ENCODE measurements at regions not wholly inside any gene's neighbourhood (a gene's known extent, or its start where the extent isn't known, plus 50 kb on each side); places are given as distances from the start of the nearest gene placed in this dataset.

DNA sequence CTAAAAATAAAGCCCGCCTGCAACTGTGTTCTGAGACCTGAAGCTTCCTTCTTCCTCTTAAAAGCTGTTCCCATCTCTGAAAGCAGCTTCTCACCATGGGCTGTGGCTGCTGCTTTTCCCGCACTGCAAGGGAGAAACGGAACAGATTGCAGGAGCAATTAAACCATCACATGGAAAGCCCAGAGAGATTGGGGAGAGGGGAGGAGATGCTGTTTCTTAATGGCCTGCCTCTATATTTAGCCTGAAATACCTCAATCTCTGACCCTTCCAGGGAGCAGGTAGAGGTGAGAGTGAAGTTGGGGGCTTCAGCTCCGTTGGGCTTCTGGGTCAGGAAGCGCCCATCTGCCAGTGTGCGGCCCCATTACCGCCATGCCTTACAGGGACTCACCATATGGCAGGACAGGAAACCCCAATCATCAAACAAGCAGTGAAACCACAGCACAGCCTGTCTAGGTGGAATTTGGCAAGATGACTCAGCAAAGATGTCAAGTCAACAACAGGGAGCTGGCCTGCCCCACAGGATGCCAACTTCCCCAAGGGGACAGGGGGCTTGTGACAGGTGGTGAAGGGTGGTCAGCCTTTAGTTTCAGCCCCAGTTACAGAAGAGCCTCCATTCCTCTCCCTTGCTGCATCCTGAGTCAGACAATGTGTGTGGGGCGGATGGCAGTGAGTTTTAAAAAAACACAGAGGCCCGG is 286.6 kb upstream of the CCL2 start:
- no peak for DNase-seq (ENCODE audit: low read depth, low spot score)

DNA sequence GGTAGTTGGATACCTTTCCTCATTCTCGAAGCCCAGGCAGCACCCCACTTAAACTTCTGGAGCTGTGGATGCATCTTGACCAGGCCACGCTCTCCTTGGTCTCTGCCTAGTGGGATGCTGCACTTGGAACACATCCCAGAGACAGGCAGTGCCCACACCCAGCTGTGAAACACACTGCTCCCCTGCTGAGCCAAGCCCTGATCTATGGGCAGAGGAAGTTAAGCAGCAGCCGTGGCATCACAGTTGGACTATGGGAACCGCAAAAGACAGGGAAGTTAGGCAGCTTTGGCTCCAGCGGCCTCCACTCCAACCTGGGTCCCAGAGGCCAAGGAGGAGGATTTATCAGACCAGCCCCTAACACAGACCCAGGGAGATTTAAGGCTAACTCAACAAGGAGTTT is 284.8 kb upstream of the CCL2 start:
- no peak for DNase-seq (ENCODE audit: low read depth, low spot score)

DNA sequence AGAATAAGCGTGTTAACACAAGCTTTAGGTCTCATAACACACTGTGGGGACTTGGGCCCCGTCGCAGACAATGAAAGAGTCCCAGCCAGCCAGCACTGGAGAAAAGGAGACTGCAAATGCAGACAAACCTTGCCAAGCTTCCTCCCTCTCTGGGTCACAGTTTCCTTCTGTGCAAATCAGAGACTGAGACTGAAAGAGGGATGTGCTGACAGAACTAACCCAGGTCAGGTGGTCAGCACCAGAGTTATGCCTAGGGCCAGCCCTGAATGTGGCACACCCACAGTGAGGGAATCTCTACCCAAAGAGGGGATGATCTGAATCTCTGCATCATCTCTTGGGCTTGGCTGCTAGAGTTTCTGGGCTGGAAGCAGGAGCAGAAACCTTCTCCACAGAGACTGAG is 282.3 kb upstream of the CCL2 start:
- no peak for DNase-seq (ENCODE audit: low read depth, low spot score)

DNA sequence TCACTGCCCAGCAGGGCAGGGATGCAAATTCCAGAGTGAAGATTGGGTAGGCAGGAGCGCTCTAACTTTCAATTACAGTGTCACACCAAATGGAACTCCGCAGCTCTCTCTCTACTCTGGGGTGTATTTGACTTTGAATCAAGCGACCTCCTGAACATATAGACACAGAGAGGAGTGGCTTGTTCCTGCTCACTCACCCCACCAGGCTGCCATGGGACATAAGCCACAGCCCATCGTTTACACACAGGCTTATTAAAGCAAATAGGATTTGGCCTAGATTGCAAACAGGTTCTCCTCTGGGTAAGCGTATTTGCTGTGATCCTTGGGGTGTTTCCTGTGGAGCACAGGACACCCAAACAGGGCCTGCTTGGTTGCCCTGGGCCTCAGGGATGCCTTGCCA is 281.6 kb upstream of the CCL2 start:
- no peak for DNase-seq (ENCODE audit: low read depth, low spot score)

DNA sequence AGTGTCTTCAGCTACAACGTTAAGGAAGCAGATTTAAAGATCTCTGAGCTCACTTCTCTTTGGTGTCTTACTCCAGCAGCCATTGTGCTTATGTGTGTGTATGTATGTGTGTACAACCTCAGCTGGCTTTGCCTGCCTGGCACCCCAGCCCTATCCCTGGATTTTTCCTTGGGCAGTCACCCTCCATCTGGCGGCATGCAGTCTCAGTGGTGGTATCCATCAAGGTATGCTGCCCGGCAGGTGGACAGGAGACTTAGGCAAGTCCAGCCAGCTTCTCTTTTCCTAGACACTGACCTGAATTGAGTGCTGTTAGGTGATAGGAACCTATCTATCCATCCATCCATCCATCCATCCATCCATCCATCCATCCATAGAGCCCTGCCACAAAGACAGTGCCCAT is 280.8 kb upstream of the CCL2 start:
- no peak for DNase-seq (ENCODE audit: low read depth, low spot score)

DNA sequence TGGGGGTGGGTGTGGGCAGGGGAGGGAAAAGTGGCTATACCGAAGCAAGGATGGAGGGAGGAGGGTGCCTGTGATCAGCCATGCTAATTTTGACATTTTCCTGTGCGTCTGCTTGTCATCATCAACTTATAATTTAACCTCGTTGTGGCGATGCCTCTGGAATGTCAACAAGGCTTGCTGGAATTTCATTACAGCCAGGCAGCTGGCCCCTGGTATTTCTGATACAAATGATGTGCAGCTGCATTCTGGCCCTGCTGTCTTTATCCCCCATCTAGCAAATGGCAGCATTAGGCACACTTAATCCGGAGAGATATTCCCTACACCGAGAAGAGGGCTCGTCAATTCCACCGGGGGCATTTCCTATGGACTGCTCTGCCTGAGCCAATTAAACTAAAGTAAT is 278.3 kb upstream of the CCL2 start:
- DNase-seq (ENCODE audit: low read depth, low spot score) = no peak

DNA sequence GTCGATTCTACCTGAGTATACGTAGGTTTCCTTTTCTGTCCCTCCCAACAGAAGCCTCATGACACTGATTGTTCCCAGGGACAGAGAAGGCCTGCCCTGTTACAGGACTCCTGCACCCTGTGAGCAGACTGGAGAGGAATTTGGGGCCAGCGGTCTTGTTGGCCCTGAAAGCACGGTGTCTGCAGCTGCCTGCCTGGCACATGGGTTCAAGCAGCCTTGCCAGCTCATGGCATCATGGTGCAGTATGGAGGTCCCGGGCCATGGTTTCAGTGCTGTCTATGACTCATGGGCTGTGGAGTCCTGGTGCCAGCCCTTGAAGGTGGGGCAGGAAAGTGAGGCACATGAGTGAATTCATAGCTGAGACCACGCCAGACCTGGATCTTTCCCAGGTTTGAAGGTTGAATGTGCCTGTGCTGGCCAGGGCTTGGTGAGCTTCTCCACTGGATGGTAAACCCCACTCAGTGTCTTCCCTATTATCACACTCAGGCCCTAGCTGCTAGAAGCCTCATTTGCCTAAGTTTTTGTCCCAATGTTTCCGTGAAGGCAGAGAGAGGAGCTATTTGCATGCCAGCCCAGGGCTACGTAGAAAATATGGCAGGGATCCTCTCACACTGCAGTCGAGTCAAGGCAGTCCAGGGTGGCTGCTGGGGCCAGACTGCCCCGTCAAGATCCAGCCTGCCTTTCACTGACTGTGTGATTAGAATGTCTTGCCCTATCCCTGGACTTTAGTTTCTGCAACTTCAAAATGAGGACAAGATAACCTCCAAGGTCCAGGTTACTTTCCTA is 277.2 kb upstream of the CCL2 start:
- DNase-seq (ENCODE audit: low read depth, low spot score) = no peak

DNA sequence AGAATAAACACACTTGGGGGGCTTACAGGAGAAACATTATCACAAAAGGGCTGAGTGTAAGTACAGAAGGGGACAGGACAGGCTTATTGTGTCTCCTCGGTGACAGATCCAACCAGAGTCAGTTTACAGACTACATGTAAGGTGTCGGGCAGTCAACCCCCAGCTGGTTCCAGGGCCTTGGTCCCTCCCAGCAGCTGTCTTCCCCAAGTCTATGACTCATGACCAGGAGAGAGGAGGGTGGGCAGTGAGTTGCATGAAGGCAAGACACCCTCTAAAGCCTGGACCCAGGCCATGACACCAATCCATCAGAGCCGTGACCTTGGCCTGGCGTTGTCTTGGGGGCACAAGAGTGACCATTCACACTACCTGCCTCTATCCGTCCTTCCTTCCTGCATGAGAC is 276.2 kb upstream of the CCL2 start:
- DNase-seq (ENCODE audit: low read depth, low spot score) = no peak

DNA sequence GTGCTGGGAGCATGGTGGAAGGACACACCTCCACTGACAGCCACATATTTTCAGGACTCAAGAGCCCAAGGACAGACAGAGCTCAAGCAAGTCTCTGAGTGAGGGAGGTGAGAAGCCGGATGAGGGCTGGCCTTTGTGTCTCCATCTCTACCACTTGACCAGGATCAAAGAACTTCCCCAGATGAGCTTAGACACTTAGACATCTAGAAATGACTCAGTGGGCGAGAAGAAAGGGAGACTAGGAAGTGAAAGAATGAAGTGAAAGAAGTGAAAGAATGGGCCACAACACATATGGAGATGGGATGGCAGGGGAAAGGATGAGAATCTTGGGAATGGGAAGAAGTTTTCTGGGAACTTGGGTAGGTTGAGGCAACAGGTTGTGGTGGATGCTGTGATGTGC is 274.9 kb upstream of the CCL2 start:
- no peak for DNase-seq (ENCODE audit: low read depth, low spot score)

DNA sequence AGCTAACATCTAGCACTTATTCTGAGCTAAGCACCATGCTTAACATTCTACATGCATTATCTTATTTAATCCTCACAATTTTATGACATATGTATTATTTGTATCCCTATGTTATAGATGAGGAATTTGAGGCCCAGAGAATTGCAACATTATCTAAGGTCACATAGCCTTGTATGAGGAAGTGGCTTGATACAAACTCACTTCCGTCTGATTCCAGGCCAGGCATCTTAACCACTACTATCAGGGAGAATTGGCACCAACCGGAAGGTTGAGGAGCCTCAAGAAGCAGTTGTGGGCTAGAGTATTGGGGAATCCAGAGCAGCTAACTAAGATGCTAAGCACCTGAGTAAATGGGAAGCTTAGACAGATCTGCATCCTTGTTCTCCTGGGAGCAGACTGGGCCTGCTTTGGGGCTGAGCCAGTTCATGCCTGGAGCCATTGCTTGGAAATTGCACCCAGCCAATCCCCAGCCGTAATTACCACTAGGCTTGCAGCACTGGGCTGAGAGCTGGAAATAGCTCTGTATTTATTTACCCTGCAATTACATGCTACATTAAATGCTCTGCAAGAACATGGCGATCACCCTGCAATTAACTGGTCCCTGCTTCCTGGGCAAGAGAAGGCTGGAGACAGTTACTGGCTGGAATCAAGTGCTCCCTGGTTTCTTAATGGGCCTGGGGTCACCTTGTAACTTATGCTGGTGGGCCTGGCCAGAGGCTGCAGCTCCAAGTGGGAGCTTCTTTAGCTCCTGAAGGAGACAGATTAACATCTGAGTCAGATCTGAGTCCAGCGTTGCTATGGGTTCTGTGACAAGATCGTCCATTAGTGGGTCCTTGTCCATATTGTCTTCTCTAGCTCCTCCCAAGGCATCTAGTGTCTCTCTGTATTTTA is 273.1 kb upstream of the CCL2 start:
- DNase-seq (ENCODE audit: low read depth, low spot score) = no peak

DNA sequence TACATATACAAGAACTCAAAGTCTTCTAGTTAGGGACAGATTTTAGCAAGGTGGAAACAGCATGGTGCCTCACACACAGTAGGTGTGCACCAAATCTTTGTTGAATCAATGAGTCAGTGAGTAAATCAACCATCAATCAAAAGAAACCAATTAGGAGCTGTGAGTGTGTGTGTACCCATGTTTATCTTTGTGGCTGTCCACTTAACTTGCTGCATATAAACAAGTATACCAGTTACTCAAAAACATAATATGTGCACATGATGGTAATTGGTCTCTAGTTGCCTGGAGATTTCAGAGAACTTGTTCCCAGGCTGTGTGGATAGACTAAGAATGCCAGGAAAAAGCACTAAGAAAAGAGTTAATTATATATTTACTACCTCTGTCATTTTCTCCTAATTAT is 272.2 kb upstream of the CCL2 start:
- no peak for DNase-seq (ENCODE audit: low read depth, low spot score)

DNA sequence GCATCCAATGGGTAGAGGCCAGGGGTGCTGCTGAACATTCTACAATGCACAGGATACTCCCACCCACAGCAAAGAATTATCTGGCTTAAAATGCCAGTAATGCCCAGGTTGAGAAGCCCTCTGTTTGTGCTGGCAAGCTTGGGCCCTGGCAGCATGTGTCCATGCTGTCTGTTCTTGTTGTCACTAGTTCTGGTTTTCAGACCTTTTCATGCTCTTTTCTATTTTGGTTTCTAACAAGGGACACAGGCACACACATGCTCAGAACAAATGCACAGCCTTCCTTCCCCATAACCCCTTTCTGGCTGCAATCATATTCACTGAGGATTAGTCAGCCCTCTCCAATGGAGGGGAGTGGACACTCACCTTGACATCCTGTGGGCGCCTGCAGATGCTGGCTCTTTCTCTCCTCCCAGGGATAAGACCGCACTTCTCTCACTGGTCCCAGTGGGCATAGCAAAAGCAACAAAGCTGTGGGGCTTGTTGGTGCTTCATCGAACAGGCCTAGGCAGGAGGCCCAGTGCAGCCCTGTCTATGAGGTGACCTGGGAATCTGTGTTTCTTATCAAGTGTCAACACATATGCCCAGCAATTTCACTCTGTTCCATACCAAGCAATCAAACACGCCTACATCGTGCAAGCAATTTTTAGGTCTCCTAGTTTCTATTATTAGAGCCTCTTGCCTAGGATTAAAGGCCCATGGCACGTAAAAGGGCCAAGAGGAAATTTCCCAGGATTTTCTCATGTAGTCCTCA is 271.1 kb upstream of the CCL2 start:
- no peak for DNase-seq (ENCODE audit: low read depth, low spot score)

DNA sequence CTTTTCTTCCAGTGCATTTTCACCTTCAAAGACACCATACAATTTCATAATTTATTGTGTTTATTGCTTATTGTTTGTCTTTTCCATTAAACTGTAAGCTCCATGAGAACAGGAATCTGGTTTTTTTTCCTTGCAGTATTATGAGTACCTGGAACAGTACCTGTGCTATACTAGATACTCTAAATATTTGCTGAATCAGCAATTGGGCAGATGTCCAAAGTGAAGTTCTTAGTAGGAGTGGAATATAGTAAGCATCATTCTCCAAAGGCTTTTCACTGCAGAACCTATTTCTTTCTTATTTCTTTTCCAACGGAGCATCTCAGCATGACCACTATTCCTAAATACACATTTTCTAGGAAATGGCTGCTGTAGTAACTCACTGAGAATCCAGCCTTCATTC is 269.0 kb upstream of the CCL2 start:
- DNase-seq (ENCODE audit: low read depth, low spot score) = no peak

DNA sequence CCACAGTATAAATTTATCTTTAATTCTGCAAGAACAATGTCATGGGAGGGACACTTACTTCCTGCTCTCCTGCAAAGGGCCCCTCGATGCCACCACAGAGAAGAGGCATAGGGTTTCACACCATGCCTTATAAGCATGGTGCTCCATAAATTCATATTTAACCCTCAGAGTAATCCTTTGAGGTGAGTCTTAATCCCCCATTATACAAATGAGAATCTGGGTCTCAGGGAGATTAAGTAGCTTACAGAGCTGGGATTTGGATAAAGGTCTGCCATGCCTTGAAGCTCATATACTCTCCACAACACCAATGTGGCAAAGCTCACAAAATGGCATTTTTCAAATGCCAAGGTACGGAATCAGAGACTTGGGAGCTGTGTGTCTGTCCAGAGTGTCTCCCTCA is 268.5 kb upstream of the CCL2 start:
- no peak for DNase-seq (ENCODE audit: low read depth, low spot score)

DNA sequence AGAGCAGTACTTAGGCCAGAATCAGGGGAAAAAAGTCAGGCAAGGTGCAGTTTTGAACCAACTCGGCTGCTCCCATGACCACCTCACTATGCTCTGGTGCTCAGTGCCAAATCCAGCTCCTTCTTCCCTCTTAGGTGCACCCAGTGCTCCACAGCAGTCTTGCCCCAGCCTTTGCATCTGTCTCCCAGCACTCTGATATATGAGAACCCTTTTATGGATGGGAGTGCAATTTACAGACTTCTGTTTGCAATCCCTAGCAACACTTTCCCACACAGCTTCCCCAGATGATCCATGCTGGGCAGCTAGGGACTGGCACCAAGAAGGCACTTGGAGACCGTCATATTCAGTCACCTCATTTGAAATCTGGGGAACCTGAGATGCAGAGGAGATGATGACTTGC is 267.9 kb upstream of the CCL2 start:
- no peak for DNase-seq (ENCODE audit: low read depth, low spot score)

DNA sequence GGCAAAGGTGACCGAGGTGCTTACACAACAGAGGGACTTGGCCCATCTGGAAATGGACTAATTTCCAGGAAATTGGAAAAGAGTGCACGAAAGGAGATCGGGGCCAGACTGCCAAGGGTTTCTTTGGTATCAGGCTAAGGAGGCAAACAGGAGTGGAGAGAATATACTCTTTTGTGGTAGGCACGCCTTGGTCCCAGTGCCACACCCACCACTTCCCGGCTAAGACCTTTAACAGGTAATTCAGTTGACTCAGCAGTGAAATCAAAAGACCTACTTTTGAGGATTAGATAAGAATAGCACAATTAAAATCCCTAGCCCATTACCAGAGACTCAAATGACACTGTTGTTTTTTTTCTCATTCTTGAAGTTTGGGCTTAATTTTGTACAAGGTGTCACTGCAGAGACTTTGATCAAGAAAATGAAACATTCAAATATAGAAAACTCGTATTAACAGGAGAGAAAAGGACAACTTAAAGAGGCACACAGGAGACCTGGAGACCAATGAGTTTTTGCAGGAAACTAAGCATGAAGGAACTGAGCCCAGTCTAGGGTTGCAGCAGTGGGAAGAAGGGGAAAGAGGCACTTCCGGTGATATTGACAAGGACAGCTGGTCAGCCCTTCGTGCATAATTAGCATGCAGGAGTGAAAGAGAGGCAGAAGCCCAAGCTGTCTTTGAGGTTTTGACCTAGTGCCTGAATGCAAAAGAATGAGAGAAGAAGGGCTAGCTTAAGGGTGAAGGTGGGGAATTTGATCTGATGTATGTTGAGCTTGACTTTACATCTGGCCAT is 265.5 kb upstream of the CCL2 start:
- no peak for DNase-seq (ENCODE audit: low read depth, low spot score)

DNA sequence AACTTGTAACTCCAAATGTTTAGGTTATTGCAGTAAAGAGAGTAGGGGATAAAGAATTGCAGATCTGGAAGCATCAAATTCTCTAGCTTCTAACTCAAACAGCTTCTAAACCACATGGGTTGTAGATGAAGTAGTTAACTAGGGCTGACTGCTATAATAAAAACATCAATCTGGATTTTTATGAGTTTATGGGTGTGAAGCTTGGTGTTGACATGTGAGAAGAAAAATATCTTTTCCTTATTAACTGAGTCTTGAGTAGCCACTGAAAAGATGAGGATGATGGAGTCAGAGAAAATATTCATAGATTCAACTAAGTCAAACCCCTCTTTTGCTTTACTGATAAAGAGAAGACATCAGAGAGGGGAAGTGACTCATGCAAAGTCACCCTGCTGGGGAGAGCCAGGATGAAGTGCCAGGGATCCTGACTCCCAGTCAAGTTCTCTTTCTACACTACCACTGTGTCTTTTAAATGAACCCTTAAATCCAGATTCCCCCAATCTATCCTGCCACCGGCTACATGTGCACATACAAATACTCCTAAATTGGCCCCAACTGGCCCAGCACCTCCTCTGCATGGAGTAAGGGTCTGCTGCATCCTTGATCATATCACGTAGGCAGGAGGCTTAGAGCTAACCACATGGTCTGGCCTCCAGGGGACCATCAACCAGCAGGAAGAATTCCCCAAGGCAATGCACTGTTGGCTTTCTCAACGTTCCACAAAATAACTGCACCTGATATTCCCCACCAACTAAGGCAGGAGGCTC is 264.0 kb upstream of the CCL2 start:
- no peak for DNase-seq (ENCODE audit: low read depth, low spot score)

DNA sequence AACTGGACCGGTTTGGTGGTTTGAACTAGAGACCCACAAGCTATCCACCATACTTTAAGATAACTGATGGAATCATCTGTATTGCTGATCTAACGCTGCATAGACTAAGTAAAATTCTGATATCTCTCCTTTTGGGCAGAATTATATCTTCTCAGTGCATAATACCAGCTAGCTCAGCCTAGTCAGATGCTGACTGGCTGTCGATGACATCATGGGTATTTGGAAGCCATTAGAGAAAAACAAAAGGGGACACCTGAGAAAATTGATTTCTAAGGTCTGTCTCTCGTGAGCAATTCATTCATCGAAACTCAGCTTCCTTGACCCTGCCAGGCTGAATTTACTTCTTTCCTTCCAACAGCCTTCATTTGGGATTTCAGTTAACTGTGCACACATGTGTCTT is 263.0 kb upstream of the CCL2 start:
- no peak for DNase-seq (ENCODE audit: low read depth, low spot score)

DNA sequence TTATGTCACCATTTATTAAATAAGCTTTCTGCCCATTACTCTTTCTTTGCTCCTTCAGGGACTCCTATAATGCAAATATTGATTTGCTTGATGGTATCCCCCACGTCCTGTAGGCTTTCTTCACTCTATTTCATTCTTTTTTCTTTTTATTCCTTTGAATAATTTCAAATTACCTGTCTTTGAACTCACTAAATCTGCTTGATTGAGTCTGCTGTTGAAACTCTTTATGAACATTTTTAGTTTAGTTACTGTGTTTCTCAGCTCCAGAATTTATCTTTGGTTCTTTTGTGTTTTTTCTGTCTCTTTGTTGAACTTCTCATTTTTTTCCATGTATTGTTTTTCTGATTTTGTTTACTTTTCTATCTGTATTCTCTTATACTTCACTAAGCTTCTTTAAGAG is 254.4 kb upstream of the CCL2 start:
- DNase-seq (ENCODE audit: low read depth, low spot score) = no peak

DNA sequence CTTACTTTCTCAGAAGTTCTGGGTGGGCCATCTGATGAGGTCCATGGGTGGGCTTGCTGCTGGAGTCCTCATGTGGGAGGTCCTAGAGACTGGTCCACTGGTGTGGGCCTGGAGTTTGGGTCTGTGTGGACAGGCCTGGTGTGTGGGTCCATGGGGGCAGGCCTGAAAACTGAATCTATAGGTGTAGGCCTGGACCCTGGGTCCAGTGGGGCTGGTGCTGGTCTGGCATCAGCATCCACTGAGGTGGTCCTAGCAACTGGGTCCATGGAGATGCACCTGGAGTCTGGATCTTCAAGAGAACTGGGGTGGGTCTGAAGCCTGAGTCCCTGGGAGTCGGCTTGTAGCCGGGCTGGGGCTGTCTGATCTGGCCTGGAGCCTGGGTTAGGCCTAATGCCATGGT is 253.8 kb upstream of the CCL2 start:
- DNase-seq (ENCODE audit: low read depth, low spot score) = no peak

Data from pulmonary artery endothelial cell (primary cell).